Transverse colon (tissue), 4 donors: ENCODE measurements at regions not wholly inside any gene's neighbourhood (a gene's known extent, or its start where the extent isn't known, plus 50 kb on each side); places are given as distances from the start of the nearest gene placed in this dataset.
"Not testable (repeated sequence)": the region's sequence is repeated elsewhere in the genome, so short reads cannot be mapped to it uniquely, and the experiment has no call there.

Experiments
- DNase-seq: peaks from one replicate; pipeline ENCODE4 v3.0.0-alpha.2; 2019
- H3K27ac ChIP-seq, 4 donors: fragments of 200-600 bp; sonication (generic); 2 replicates each; pipeline ENCODE4 v1.5.1; 2016 to 2018; ENCODE audit warnings: inconsistent platforms in 4 of 4
- H3K27me3 ChIP-seq: fragments of 200-600 bp; sonication (generic); 2 replicates; pipeline ENCODE4 v1.5.1; 2017; ENCODE audit warnings: inconsistent platforms
- H3K36me3 ChIP-seq, 4 donors: fragments of 200-600 bp; sonication (generic); 2 replicates each; pipeline ENCODE4 v1.5.1; 2017 to 2019; ENCODE audit warnings: inconsistent platforms in 4 of 4
- H3K4me1 ChIP-seq, 4 donors: fragments of 200-600 bp; sonication (generic); 2 replicates each; pipeline ENCODE4 v1.5.1; 2017 to 2020; ENCODE audit warnings: inconsistent platforms in 4 of 4
- H3K4me3 ChIP-seq, 4 donors: fragments of 200-600 bp; sonication (generic); 1 replicate in 1 of 4; 2 replicates in 3 of 4; pipeline versions ENCODE4 v1.5.1 to v1.6.1; 2017 to 2019; ENCODE audit warnings: inconsistent platforms in 4 of 4
- H3K9me3 ChIP-seq, 2 donors: fragments of 200-600 bp; sonication (generic); 2 replicates each; pipeline ENCODE4 v1.5.1; 2017 to 2019; ENCODE audit warnings: inconsistent platforms in 2 of 2
- CTCF ChIP-seq, 5 experiments: fragments of 200-600 bp in 3 of 5; fragments of 450-650 bp in 2 of 5; sonication (generic) in 3 of 5; IDR thresholded peaks; 1 replicate in 2 of 5; 2 replicates in 3 of 5; pipeline ENCODE4 v1.5.1; 2016 to 2017; ENCODE audit warnings: antibody characterized with exemption in 5 of 5, inconsistent platforms in 3 of 5, mild to moderate bottlenecking in 2 of 5, moderate library complexity in 1 of 5
- EP300 ChIP-seq: sonication (generic); formaldehyde crosslinking; IDR thresholded peaks from one replicate; pipeline ENCODE4 v1.6.1; 2017; ENCODE audit warnings: antibody characterized with exemption, low read depth
- POLR2A ChIP-seq: fragments of 450-650 bp; IDR thresholded peaks from one replicate; pipeline ENCODE4 v1.6.1; 2016; ENCODE audit warnings: antibody characterized with exemption, mild to moderate bottlenecking, moderate library complexity
- POLR2AphosphoS5 ChIP-seq, 3 donors: sonication (generic); formaldehyde crosslinking; IDR thresholded peaks; one replicate each; pipeline ENCODE4 v1.6.1; 2016; ENCODE audit warnings: antibody characterized with exemption in 3 of 3
- WGBS, 2 donors: methylation state at CpG; one replicate each; pipeline ENCODE4 v1.1.5; 2018; ENCODE audit warnings: low coverage in 1 of 2; 5-methylcytosine and 5-hydroxymethylcytosine counted together
- in situ Hi-C, 4 donors: fragments of 200-750 bp; cut with MboI; loops; one replicate each; pipeline versions ENCODE4 v1.15.0 to v1.15.1; 2017; ENCODE audit warnings: low sequenced_read_pairs in 3 of 4, low pct_ligation_motif_present in 1 of 4, low pct_unique_long_range_greater_than_20kb in 1 of 4
- intact Hi-C: fragments of 100-400 bp; cut with DNase I; formaldehyde crosslinking; loops from one replicate; pipeline ENCODE4 v1.15.1; 2023; ENCODE audit warnings: low total_unique reads

GRCh38 chr14:62491146-62491545 is 554.1 kb downstream of the KCNH5 start:
- intact Hi-C loops (no loop called here), in situ Hi-C loops (no loop called here)
- Histone ChIP-seq H3K27ac (no peak overlapping the region), H3K4me1 (no peaks in the 10 kb centered on the region), H3K4me3 (no peak overlapping the region), H3K36me3 (no peaks in the 10 kb centered on the region), H3K9me3 (peaks cover 5% of the 10 kb centered on the region in 2 donors), H3K27me3 (no peaks in the 10 kb centered on the region)
- WGBS, 2 donors, result 73 to 89% methylated on average over 1 of the region's 1 CpG
- TF ChIP-seq POLR2A (no peak), CTCF (IDR thresholded peaks at IDR 0.05) (no peak), POLR2AphosphoS5 (IDR thresholded peaks at IDR 0.05) (no peak), EP300 (no peak)
- DNase-seq, result no peak

GRCh38 chr14:62497708-62498107 is 547.5 kb downstream of the KCNH5 start:
- in situ Hi-C loops (no loop called here), intact Hi-C loops (no loop called here)
- WGBS, 2 donors, result 19% methylated on average over 1 of the region's 1 CpG; no CpG with 5 or more reads in 1 of the 2 donors

GRCh38 chr14:62501021-62501750 is 544.1 kb downstream of the KCNH5 start:
- 91% methylated on average over 1 of the region's 1 CpG; no CpG with 5 or more reads in 1 of the 2 donors for WGBS, 2 donors
- in situ Hi-C loops, result no loop called here

More at GRCh38 chr14:62497708-62498107, 547.5 kb downstream of the KCNH5 start:
- no peaks in the 10 kb centered on the region for H3K27me3 ChIP-seq
- H3K36me3 ChIP-seq, result no peaks in the 10 kb centered on the region
- H3K27ac ChIP-seq, result no peak overlapping the region
- TF ChIP-seq EP300 (no peak), POLR2A (no peak), POLR2AphosphoS5 (IDR thresholded peaks at IDR 0.05) (no peak), CTCF (IDR thresholded peaks at IDR 0.05) (no peak)
- no peak for DNase-seq
- no peak overlapping the region for H3K4me3 ChIP-seq
- H3K9me3 ChIP-seq, result peaks cover 15 to 16% of the 10 kb centered on the region in 2 donors
- H3K4me1 ChIP-seq, result no peaks in the 10 kb centered on the region

GRCh38 chr14:62505045-62505444 is 540.2 kb downstream of the KCNH5 start:
- DNase-seq, result no peak
- Histone ChIP-seq H3K4me3 (no peak overlapping the region), H3K9me3 (no peaks in the 10 kb centered on the region), H3K4me1 (no peaks in the 10 kb centered on the region), H3K27me3 (no peaks in the 10 kb centered on the region), H3K27ac (no peak overlapping the region), H3K36me3 (no peaks in the 10 kb centered on the region)
- TF ChIP-seq CTCF (IDR thresholded peaks at IDR 0.05), result no peak
- TF ChIP-seq POLR2A, result no peak
- TF ChIP-seq EP300, result no peak
- TF ChIP-seq POLR2AphosphoS5 (IDR thresholded peaks at IDR 0.05), result no peak
- WGBS, 2 donors, result 70 to 78% methylated on average over 4 of the region's 4 CpGs
- in situ Hi-C loops, result no loop called here
- intact Hi-C loops, result no loop called here

More at GRCh38 chr14:62501021-62501750, 544.1 kb downstream of the KCNH5 start:
- Histone ChIP-seq H3K9me3 (peaks cover 12% of the 10 kb centered on the region in 2 donors), H3K4me1 (no peaks in the 10 kb centered on the region), H3K36me3 (no peaks in the 10 kb centered on the region), H3K27me3 (no peaks in the 10 kb centered on the region), H3K27ac (no peak overlapping the region), H3K4me3 (no peak overlapping the region)
- TF ChIP-seq POLR2A (no peak), POLR2AphosphoS5 (IDR thresholded peaks at IDR 0.05) (no peak), EP300 (no peak), CTCF (IDR thresholded peaks at IDR 0.05) (no peak)
- no peak for DNase-seq
- intact Hi-C loops, result no loop called here

- H3K27me3 ChIP-seq, H3K4me1 ChIP-seq, DNase-seq, H3K36me3 ChIP-seq, intact Hi-C loops, H3K27ac ChIP-seq, H3K4me3 ChIP-seq, in situ Hi-C loops: not testable (repeated sequence)
- 84% methylated on average over 9 of the region's 9 CpGs; no CpG with 5 or more reads in 1 of the 2 donors for WGBS, 2 donors
- H3K9me3 ChIP-seq, result peaks cover 0 to 18% of the 10 kb centered on the region in 2 donors
Observed at GRCh38 chr14:62521309-62521708, 523.9 kb downstream of the KCNH5 start.
